HG03571 (cell line): ENCODE measurements at regions not wholly inside any gene's neighbourhood (a gene's known extent, or its start where the extent isn't known, plus 50 kb on each side); places are given as distances from the start of the nearest gene placed in this dataset.

Source experiments
- ATAC-seq: cut with Tn5 transposase; IDR thresholded peaks from one replicate; pipeline ENCODE4 v1.9.1; 2021; ENCODE audit not compliant: unreplicated experiment

GRCh38 chr4:57287687-57288604 is 177.8 kb upstream of the IGFBP7 start:
- no peak for ATAC-seq

- no peak for ATAC-seq
Measured at GRCh38 chr4:57282933-57283310, 172.7 kb upstream of the IGFBP7 start.

- no peak for ATAC-seq
Measured at GRCh38 chr4:57280481-57280880, 170.3 kb upstream of the IGFBP7 start.

- no peak for ATAC-seq
Measured at GRCh38 chr4:57278780-57279179, 168.6 kb upstream of the IGFBP7 start.

GRCh38 chr4:57274082-57274481 is 163.9 kb upstream of the IGFBP7 start:
- ATAC-seq = no peak

- ATAC-seq = no peak
Measured at GRCh38 chr4:57270346-57270745, 160.2 kb upstream of the IGFBP7 start.

GRCh38 chr4:57265831-57266582 is 155.8 kb upstream of the IGFBP7 start:
- ATAC-seq = no peak

GRCh38 chr4:57254754-57255153 is 144.6 kb upstream of the IGFBP7 start:
- ATAC-seq = no peak

GRCh38 chr4:57249083-57249482 is 138.9 kb upstream of the IGFBP7 start:
- no peak for ATAC-seq

- no peak for ATAC-seq
Measured at GRCh38 chr4:57243076-57243475, 132.9 kb upstream of the IGFBP7 start.

- ATAC-seq = no peak
Measured at GRCh38 chr4:57234252-57234775, 124.1 kb upstream of the IGFBP7 start.

GRCh38 chr4:57233386-57233785 is 123.2 kb upstream of the IGFBP7 start:
- ATAC-seq = no peak

- no peak for ATAC-seq
Measured at GRCh38 chr4:57231781-57232180, 121.6 kb upstream of the IGFBP7 start.

GRCh38 chr4:57220734-57221133 is 110.5 kb upstream of the IGFBP7 start:
- ATAC-seq = no peak

GRCh38 chr4:57220172-57220571 is 110.0 kb upstream of the IGFBP7 start:
- peak; percentile 59 for ATAC-seq

- no peak for ATAC-seq
Measured at GRCh38 chr4:57219431-57219830, 109.2 kb upstream of the IGFBP7 start.

- ATAC-seq = no peak
Measured at GRCh38 chr4:57214654-57215411, 104.6 kb upstream of the IGFBP7 start.

GRCh38 chr4:57211131-57211530 is 100.9 kb upstream of the IGFBP7 start:
- ATAC-seq = no peak

GRCh38 chr4:57206172-57206571 is 96.0 kb upstream of the IGFBP7 start:
- no peak for ATAC-seq

- no peak for ATAC-seq
Measured at GRCh38 chr4:57205580-57205979, 95.4 kb upstream of the IGFBP7 start.

- no peak for ATAC-seq
Measured at GRCh38 chr4:57200799-57201327, 90.7 kb upstream of the IGFBP7 start.
